HepG2 (cell line): ENCODE measurements at regions not wholly inside any gene's neighbourhood (a gene's known extent, or its start where the extent isn't known, plus 50 kb on each side); places are given as distances from the start of the nearest gene placed in this dataset.

Experiments used
- ATAC-seq: fragments of 200-7000 bp; cut with Tn5 transposase; 3 replicates; pipeline ENCODE4 v1.9.1; 2020; ENCODE audit warnings: mild to moderate bottlenecking, moderate library complexity
- BruUV-seq: library from RNA; stranded (reverse); fragments of 400-500 nt; replicated peaks from 2 replicates; lab custom pipeline; 2021; lab: Mats Ljungman, UMichigan
- CTCF ChIA-PET: fragments of 300-600 bp; formaldehyde crosslinking; extraction: SDS; loops from one replicate; lab custom pipeline; 2021; ENCODE audit warnings: low total read pairs, inconsistent platforms, low intra/inter-chr PET ratio; lab: Yijun Ruan, JAX
- POLR2A ChIA-PET: fragments of 350-600 bp; sonication (Branson Sonifier 250); formaldehyde crosslinking; loops from one replicate; lab custom pipeline; 2020; ENCODE audit warnings: antibody characterized with exemption, inconsistent platforms; lab: Yijun Ruan, JAX
- DNase-seq: peaks from one replicate; pipeline ENCODE4 v3.0.0-alpha.2; 2015; ENCODE audit warnings: low spot score
- FAIRE-seq: peaks from 3 replicates; lab custom pipeline; 2011; peaks lifted over from hg19 to GRCh38; lab: Jason Lieb, UNC
- H2AFZ ChIP-seq: one replicate; pipeline ENCODE4 v1.6.1; 2011; ENCODE audit warnings: low read length, inconsistent platforms
- H3K27ac ChIP-seq: fragments of 300-600 bp; 3 replicates; pipeline ENCODE4 v1.8.0; 2011; ENCODE audit warnings: mixed run types, mild to moderate bottlenecking, mixed read lengths, low read length, inconsistent platforms; ENCODE audit not compliant: insufficient read depth; ENCODE audit errors: extremely low read length
- H3K27me3 ChIP-seq, 2 experiments: fragments of 200-600 bp in 1 of 2; 2 replicates in 1 of 2; 3 replicates in 1 of 2; pipeline versions ENCODE4 v1.6.0 to v1.8.0; 2011; ENCODE audit warnings: low read length in 2 of 2, mild to moderate bottlenecking in 2 of 2, moderate library complexity in 2 of 2, inconsistent platforms in 1 of 2; ENCODE audit not compliant: insufficient read depth in 2 of 2, control insufficient read depth in 1 of 2
- H3K36me3 ChIP-seq, 2 experiments: fragments of 200-600 bp in 1 of 2; replicated peaks in 1 of 2; 2 replicates in 1 of 2; 3 replicates in 1 of 2; pipeline versions ENCODE4 v1.5.1 to v1.8.0; 2011; ENCODE audit warnings: low read length in 2 of 2, inconsistent platforms in 1 of 2; ENCODE audit not compliant: insufficient read depth in 2 of 2, control insufficient read depth in 1 of 2
- H3K4me1 ChIP-seq: 2 replicates; pipeline ENCODE4 v1.5.1; 2012; ENCODE audit warnings: low read length, inconsistent platforms; ENCODE audit not compliant: insufficient read depth
- H3K4me2 ChIP-seq: 2 replicates; pipeline ENCODE4 v1.6.0; 2011; ENCODE audit warnings: low read depth, low read length, inconsistent platforms
- H3K4me3 ChIP-seq, 3 experiments: fragments of 200-600 bp in 1 of 3; sonication (generic), shearing (Covaris generic) in 1 of 3; replicated peaks in 1 of 3; 2 replicates each; pipeline ENCODE4 v1.5.1; 2011 to 2016; ENCODE audit warnings: low read length in 3 of 3, inconsistent platforms in 2 of 3, low read depth in 2 of 3, mild to moderate bottlenecking in 2 of 3, control low read depth in 1 of 3, mixed read lengths in 1 of 3; ENCODE audit not compliant: insufficient read depth in 1 of 3
- H3K79me2 ChIP-seq: one replicate; pipeline ENCODE4 v1.6.1; 2011; ENCODE audit warnings: low read length, inconsistent platforms; ENCODE audit not compliant: insufficient read depth
- H3K9ac ChIP-seq: 2 replicates; pipeline ENCODE4 v1.6.0; 2011; ENCODE audit warnings: mild to moderate bottlenecking, low read depth, low read length, inconsistent platforms; ENCODE audit not compliant: insufficient read depth
- H3K9me3 ChIP-seq: 2 replicates; pipeline ENCODE4 v1.5.1; 2012; ENCODE audit warnings: mild to moderate bottlenecking, low read length
- H4K20me1 ChIP-seq: 2 replicates; pipeline ENCODE4 v1.6.0; 2011; ENCODE audit warnings: inconsistent platforms, mild to moderate bottlenecking, low read length, moderate library complexity; ENCODE audit not compliant: insufficient read depth
- ZNF768 ChIP-seq: sonication (generic); formaldehyde crosslinking; IDR thresholded peaks from 2 replicates; pipeline ENCODE4 v1.4.0; 2020; ENCODE audit warnings: missing genetic modification reagents
- WGBS: methylation state at CpG from one replicate; pipeline ENCODE4 v1.1.6; 2017; ENCODE audit warnings: low lambda C conversion rate; 5-methylcytosine and 5-hydroxymethylcytosine counted together
- in situ Hi-C: cut with HindIII; loops from 2 replicates; pipeline ENCODE4 v1.10.0; 2017; ENCODE audit warnings: low pct_unique_long_range_greater_than_20kb; ENCODE audit not compliant: extremely low pct_ligation_motif_present
- intact Hi-C: fragments of 100-400 bp; cut with micrococcal nuclease; formaldehyde crosslinking; loops from one replicate; pipeline ENCODE4 v1.10.0; 2022; ENCODE audit not compliant: unreplicated experiment
- TF ChIP-seq, protein P1 (sequence below): IDR thresholded peaks from 2 replicates; pipeline ENCODE4 v1.6.1; 2016; ENCODE audit warnings: low read depth, missing genetic modification reagents, missing compliant biosample characterization
- TF ChIP-seq, protein P2 (sequence below): sonication (generic); formaldehyde crosslinking; IDR thresholded peaks from 2 replicates; pipeline ENCODE4 v1.4.0; 2020; ENCODE audit warnings: mild to moderate bottlenecking, missing genetic modification reagents

GRCh38 chr10:78899098-78899754, 169.5 kb upstream of the ZMIZ1 start:
- Histone ChIP-seq H3K36me3 (no peaks in the 10 kb centered on the region), H3K4me3 (peak overlapping the region in 1 of 3 experiments; percentile 14; a peak in 1 of 6 replicates), H2AFZ (no peak overlapping the region), H3K4me2 (peak overlapping the region; percentile 62), H3K4me1 (peaks cover 32% of the 10 kb centered on the region), H3K9ac (no peak overlapping the region)
- intact Hi-C loops, result no loop called here
- CTCF ChIA-PET, result no interaction called here
- peak; percentile 21 for FAIRE-seq
- POLR2A ChIA-PET, result no interaction called here
- TF ChIP-seq, protein P1, sequence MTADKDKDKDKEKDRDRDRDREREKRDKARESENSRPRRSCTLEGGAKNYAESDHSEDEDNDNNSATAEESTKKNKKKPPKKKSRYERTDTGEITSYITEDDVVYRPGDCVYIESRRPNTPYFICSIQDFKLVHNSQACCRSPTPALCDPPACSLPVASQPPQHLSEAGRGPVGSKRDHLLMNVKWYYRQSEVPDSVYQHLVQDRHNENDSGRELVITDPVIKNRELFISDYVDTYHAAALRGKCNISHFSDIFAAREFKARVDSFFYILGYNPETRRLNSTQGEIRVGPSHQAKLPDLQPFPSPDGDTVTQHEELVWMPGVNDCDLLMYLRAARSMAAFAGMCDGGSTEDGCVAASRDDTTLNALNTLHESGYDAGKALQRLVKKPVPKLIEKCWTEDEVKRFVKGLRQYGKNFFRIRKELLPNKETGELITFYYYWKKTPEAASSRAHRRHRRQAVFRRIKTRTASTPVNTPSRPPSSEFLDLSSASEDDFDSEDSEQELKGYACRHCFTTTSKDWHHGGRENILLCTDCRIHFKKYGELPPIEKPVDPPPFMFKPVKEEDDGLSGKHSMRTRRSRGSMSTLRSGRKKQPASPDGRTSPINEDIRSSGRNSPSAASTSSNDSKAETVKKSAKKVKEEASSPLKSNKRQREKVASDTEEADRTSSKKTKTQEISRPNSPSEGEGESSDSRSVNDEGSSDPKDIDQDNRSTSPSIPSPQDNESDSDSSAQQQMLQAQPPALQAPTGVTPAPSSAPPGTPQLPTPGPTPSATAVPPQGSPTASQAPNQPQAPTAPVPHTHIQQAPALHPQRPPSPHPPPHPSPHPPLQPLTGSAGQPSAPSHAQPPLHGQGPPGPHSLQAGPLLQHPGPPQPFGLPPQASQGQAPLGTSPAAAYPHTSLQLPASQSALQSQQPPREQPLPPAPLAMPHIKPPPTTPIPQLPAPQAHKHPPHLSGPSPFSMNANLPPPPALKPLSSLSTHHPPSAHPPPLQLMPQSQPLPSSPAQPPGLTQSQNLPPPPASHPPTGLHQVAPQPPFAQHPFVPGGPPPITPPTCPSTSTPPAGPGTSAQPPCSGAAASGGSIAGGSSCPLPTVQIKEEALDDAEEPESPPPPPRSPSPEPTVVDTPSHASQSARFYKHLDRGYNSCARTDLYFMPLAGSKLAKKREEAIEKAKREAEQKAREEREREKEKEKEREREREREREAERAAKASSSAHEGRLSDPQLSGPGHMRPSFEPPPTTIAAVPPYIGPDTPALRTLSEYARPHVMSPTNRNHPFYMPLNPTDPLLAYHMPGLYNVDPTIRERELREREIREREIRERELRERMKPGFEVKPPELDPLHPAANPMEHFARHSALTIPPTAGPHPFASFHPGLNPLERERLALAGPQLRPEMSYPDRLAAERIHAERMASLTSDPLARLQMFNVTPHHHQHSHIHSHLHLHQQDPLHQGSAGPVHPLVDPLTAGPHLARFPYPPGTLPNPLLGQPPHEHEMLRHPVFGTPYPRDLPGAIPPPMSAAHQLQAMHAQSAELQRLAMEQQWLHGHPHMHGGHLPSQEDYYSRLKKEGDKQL, result no peak
- TF ChIP-seq, protein P2, sequence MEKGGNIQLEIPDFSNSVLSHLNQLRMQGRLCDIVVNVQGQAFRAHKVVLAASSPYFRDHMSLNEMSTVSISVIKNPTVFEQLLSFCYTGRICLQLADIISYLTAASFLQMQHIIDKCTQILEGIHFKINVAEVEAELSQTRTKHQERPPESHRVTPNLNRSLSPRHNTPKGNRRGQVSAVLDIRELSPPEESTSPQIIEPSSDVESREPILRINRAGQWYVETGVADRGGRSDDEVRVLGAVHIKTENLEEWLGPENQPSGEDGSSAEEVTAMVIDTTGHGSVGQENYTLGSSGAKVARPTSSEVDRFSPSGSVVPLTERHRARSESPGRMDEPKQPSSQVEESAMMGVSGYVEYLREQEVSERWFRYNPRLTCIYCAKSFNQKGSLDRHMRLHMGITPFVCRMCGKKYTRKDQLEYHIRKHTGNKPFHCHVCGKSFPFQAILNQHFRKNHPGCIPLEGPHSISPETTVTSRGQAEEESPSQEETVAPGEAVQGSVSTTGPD (CRISPR knock-in tag), result 0 out of 2 replicates have a peak, but pooled peaks have one; percentile 44
- peak; percentile 96 for TF ChIP-seq ZNF768 (CRISPR knock-in tag)
- TF ChIP-seq, all 625 proteins: peak for 2
- Histone ChIP-seq H3K9me3 (no peaks in the 10 kb centered on the region), H3K79me2 (no peaks in the 10 kb centered on the region), H4K20me1 (no peaks in the 10 kb centered on the region), H3K27ac (no peak overlapping the region), H3K27me3 (peaks cover 0 to 20% of the 10 kb centered on the region in 2 experiments; a peak in 3 of 5 replicates)
- BruUV-seq, result no TSS peak
- ATAC-seq, result no peak
- in situ Hi-C loops, result no loop called here
- WGBS, result 38% methylated on average over 7 of the region's 7 CpGs
- DNase-seq, result no peak
